Esophagus muscularis mucosa (tissue), 4 donors: ENCODE measurements at regions not wholly inside any gene's neighbourhood (a gene's known extent, or its start where the extent isn't known, plus 50 kb on each side); places are given as distances from the start of the nearest gene placed in this dataset.

Experiments
- CTCF ChIP-seq, 3 experiments: fragments of 200-600 bp in 2 of 3; fragments of 450-650 bp in 1 of 3; sonication (generic) in 2 of 3; IDR thresholded peaks; one replicate each; pipeline ENCODE4 v1.5.1; 2017 to 2019; ENCODE audit warnings: antibody characterized with exemption in 3 of 3, mild to moderate bottlenecking in 2 of 3, moderate library complexity in 1 of 3
- EP300 ChIP-seq: sonication (generic); formaldehyde crosslinking; IDR thresholded peaks from one replicate; pipeline ENCODE4 v1.6.1; 2017; ENCODE audit warnings: antibody characterized with exemption
- POLR2A ChIP-seq: fragments of 450-650 bp; IDR thresholded peaks from one replicate; pipeline ENCODE4 v1.6.1; 2017; ENCODE audit warnings: antibody characterized with exemption, moderate library complexity, mild to moderate bottlenecking, low read depth
- POLR2AphosphoS5 ChIP-seq, 2 donors: sonication (generic); formaldehyde crosslinking; IDR thresholded peaks; one replicate each; pipeline ENCODE4 v1.6.1; 2017; ENCODE audit warnings: antibody characterized with exemption in 2 of 2

GRCh38 chr14:84825481-84826251 lies 704.3 kb upstream of the FLRT2 start:
- TF ChIP-seq EP300: no peak
- no peak for TF ChIP-seq POLR2A
- no peak for TF ChIP-seq CTCF (IDR thresholded peaks at IDR 0.05)
- no peak for TF ChIP-seq POLR2AphosphoS5 (IDR thresholded peaks at IDR 0.05)
